Stimulated activated CD8-positive, alpha-beta memory T cell treated with anti-CD3 and anti-CD28 coated beads, Interleukin-15, amount 100 ng/mL, for 24 hours (primary cell): ENCODE measurements at regions not wholly inside any gene's neighbourhood (a gene's known extent, or its start where the extent isn't known, plus 50 kb on each side); places are given as distances from the start of the nearest gene placed in this dataset.

Source experiments
- DNase-seq: peaks from one replicate; pipeline ENCODE4 v3.0.0-alpha.2; 2020; ENCODE audit warnings: low read depth

GRCh38 chr13:107252428-107252827, 684.5 kb upstream of the ARGLU1 start:
- DNase-seq = no peak

GRCh38 chr13:107252021-107252420, 684.1 kb upstream of the ARGLU1 start:
- DNase-seq = no peak

- DNase-seq = no peak
These were observed 683.4 kb upstream of the ARGLU1 start for GRCh38 chr13:107251341-107251740.

- no peak for DNase-seq
These were observed 682.7 kb upstream of the ARGLU1 start for GRCh38 chr13:107250628-107251027.

- DNase-seq = no peak
These were observed 676.3 kb upstream of the ARGLU1 start for GRCh38 chr13:107244241-107244640.

GRCh38 chr13:107242138-107242537, 674.2 kb upstream of the ARGLU1 start:
- no peak for DNase-seq

GRCh38 chr13:107241381-107241780, 673.4 kb upstream of the ARGLU1 start:
- no peak for DNase-seq

GRCh38 chr13:107239213-107239612, 671.3 kb upstream of the ARGLU1 start:
- DNase-seq = no peak

- DNase-seq = no peak
These were observed 670.5 kb upstream of the ARGLU1 start for GRCh38 chr13:107238262-107238981.

GRCh38 chr13:107234319-107235073, 666.6 kb upstream of the ARGLU1 start:
- no peak for DNase-seq

- no peak for DNase-seq
These were observed 665.6 kb upstream of the ARGLU1 start for GRCh38 chr13:107233541-107233940.

GRCh38 chr13:107231944-107232343, 664.0 kb upstream of the ARGLU1 start:
- no peak for DNase-seq

- DNase-seq = no peak
These were observed 655.9 kb upstream of the ARGLU1 start for GRCh38 chr13:107223867-107224266.

GRCh38 chr13:107222597-107222996, 654.7 kb upstream of the ARGLU1 start:
- no peak for DNase-seq

GRCh38 chr13:107220245-107220644, 652.3 kb upstream of the ARGLU1 start:
- no peak for DNase-seq

- no peak for DNase-seq
These were observed 649.3 kb upstream of the ARGLU1 start for GRCh38 chr13:107217251-107217650.

- DNase-seq = no peak
These were observed 648.3 kb upstream of the ARGLU1 start for GRCh38 chr13:107216046-107216755.

GRCh38 chr13:107211073-107211472, 643.1 kb upstream of the ARGLU1 start:
- peak; percentile 4 for DNase-seq

GRCh38 chr13:107210723-107211030, 642.7 kb upstream of the ARGLU1 start:
- no peak for DNase-seq

GRCh38 chr13:107209824-107210722, 642.1 kb upstream of the ARGLU1 start:
- no peak for DNase-seq

GRCh38 chr13:107208889-107209288, 641.0 kb upstream of the ARGLU1 start:
- DNase-seq = no peak
